ENCODE measurements at regions not wholly inside any gene's neighbourhood (a gene's known extent, or its start where the extent isn't known, plus 50 kb on each side); places are given as distances from the start of the nearest gene placed in this dataset.

DNA sequence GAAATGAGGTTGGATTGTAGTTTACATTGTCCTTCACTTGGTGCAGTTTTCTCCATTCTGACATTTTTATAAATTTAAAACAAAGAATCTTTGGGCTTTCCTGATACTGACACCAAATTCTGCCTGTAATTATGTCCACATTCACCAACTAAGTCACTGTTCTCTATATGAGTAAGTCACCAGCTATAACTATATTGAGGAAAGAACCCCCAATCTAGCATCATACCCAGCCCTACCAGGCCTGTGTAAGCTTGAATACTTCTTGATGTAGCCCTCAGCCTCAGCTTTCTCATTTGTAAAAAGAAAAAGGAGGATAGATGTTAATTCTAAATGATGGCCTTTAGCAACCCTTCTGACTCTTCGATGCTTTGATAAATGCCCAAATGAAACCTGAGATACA lies 112.7 kb upstream of the FST start:
- TF ChIP-seq EZH2 (IDR thresholded peaks at IDR 0.05; ENCODE audit: insufficient read depth, poor library complexity, severe bottlenecking) (no peak), EZH2phosphoT487 (IDR thresholded peaks at IDR 0.05; ENCODE audit: insufficient read depth, low read depth) (no peak)

Measured in GM23248 (cell line).